ENCODE measurements at regions not wholly inside any gene's neighbourhood (a gene's known extent, or its start where the extent isn't known, plus 50 kb on each side); places are given as distances from the start of the nearest gene placed in this dataset.

- TF ChIP-seq CTCF (IDR thresholded peaks at IDR 0.05) (no peak), POLR2A (IDR thresholded peaks at IDR 0.05) (no peak)
Observed at GRCh38 chr1:2935751-2936390, 85.4 kb upstream of the ACTRT2 start.
